Embryonic facial prominence (tissue), 1 donor: ENCODE measurements at regions not wholly inside any gene's neighbourhood (a gene's known extent, or its start where the extent isn't known, plus 50 kb on each side); places are given as distances from the start of the nearest gene placed in this dataset.

Experiments
- DNase-seq: peaks from one replicate; pipeline ENCODE4 v3.0.0-alpha.2; 2016; ENCODE audit errors: extremely low spot score

DNA sequence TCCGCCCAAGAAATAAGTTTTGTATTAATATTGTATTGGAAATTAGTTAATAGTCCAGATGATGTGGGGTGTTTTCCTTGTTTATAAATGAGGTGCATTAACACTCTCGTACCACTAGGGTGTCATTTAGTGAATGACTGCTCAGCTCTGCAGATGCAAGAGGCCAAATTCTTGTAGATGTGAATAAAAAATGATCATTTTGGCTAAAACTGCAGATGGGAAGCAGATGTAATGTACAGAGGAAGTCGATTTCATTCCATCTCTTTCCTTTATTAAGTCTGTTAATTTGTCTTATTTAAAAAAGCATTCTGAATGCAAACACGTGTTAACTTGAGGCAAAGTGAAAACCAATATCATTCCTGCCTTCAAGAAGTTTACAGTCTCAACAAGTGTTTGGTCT, 108.1 kb downstream of the DHX15 start:
- no peak for DNase-seq

- DNase-seq: no peak
Observed at GRCh38 chr4:24475756-24476155, 108.6 kb downstream of the DHX15 start.

DNA sequence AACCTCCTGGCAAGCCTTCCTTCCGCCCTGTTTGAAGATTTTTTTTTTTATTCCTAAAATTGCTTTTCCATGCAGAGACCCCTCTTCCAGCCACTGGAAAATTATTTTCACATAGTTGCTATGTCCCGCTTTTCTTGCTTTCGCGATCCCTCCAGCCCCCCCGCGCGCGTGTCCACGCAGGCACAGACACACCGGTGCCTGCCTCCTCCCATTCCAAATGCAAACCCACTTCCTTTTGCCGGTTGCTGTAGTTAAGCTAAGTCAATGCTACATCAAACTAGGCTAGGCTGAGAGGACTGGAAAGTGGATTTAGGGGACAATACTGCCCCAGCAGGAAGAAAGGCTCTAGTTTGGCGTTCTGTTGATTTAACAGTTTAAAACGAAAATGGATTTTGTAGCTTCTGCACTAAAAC, 111.0 kb downstream of the DHX15 start:
- DNase-seq: no peak

DNA sequence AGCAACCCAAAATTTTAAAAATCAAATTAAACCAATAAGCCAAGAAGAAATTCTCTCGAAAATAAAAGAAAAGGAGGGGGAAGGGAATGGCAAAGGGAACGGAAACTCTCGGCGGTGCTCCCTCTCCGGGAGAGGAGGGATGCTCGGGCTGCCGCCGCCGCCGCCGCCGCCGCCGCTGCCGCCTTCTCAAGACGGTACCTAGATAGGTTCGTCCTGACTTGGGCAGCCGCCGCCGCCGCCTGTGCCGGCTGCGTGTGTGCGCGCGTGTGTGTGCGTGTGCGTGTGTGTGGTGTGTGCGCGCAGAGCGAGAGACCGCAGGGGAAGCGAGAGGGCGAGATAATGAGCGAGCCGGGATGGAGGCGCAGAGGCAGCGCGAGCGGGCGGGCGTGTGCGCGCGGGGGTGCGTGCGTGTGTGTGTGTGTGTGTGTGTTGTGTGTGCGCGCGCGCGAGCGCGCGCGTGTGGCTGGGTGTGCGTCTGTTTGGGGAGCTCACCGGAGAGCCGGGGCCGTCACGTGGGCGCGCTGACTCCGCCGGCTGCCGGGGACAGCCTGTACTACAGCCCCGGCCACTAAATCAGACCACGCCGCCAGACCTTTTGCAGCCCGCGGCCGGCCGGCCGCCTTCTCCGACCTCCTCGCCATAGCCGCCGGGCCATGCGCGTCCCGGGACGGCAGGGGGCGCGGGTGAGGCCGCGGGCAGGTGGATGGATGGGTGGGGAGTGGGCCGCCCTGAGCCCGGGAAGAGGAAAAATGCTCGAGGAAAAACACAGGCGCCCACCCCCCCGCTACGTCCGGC, 111.6 kb downstream of the DHX15 start:
- peak; percentile 48 for DNase-seq

DNA sequence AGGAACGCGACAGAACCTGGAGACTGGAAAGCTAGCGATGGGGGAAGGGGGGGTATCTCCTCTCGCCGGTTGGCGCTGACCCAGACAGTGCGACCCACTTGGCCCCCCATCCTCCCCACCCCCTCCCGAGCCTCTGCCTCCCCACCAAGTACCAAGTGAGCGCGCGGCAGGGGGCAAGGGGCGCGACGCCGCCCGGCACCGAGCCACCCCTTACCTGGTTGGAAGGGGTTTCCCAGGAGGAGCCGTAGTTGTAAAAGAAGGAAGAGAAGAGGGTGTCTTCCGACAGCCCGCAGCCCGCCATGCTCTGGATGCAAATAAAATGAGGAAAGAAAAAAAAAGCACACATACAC, 112.2 kb downstream of the DHX15 start:
- DNase-seq: no peak

- DNase-seq: no peak
Observed at GRCh38 chr4:24471486-24472160, 112.7 kb downstream of the DHX15 start.

DNA sequence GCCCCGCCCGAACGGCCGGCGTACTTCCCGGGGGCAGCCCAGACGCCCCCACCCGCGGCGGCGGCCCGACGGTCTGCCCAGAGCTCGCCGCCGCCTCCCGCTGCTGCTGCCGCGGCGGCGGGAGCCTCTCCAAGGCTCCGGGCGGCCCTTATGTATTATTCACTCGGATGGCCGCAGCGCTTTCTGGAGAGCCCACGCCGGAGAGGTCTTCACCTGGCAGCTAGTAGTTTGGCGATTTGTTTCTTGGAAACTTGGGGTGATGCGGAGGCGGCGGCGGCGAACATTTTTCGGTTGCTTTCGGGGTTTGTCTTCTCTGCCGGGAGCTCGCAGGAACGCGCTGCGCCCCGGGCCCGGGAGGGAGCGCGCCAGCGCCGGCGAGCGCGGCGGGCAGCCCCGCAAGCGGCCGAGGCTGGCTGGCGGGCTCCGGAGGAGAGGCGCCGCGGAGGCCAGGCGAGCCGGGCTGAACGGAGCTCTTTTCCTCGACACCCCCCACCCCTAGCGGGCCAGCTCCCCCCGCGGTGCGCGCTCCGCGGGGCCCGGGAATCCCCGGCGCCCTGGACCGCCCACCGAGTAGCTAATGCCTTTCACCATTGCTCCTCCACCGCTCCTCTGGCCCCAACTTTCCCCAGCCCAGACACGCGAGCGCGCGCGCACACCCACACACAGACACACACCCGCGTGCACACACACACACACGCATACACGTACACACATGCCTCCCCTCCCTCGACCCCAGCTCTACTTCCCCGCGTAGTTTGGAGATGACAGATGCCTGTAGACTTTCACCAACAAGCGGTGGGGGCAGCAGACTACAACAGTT, 113.5 kb downstream of the DHX15 start:
- DNase-seq: peak; percentile 16

DNA sequence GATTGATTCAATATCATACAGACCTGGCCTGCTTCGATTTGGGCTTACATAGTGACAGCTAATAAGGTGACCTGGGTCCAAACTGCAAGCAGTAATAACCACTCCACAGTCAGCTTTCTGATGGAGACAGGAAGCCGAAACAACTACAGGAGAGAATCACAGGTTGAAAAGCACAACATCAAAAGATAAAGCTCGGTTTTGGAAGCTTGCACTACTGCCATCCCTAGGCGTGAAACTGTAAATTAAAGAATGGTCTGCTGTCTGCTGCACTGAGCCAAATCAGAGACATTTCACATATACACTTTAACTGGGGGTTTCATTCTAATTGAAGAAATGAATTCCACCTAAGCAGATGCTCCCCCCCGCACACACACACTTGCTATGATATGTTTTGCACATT, 116.3 kb downstream of the DHX15 start:
- no peak for DNase-seq

DNA sequence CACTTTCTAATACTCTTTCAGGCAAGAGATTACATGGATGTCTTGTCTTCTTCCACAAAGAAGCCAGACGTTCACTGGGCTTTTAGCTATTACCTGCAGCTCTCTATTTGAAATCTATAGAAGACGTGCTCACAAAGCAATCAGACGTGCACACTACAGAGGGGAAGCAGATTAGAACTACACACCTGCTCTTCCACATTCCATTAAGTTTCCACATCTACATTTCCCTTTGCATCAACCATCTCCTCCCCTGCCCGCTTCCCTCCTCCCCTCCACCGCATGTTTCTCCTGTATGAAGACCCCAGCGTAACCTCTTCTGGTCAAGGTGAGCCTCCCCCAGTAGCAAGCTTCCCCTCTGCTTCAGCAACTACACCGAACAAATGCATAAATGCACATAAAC, 119.8 kb downstream of the DHX15 start:
- DNase-seq: no peak

DNA sequence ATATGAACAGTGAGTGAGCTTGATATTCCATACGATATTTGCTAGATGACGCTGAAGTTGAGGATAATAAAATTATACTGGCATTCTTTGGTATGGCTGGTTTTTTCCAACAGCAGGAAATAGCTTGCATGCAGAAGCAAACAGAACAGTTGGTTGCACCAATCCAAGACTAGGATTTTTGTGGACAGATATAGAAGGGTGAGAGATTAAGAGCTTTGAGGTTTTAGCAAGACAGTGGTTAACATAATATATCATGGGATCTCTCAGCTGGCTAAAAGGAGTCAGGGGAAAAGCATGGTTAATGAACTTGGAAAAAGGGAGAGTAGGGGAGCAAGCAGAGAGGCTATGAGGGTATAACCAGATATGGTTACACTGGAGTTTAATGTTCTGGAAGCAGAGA, 127.9 kb downstream of the DHX15 start:
- DNase-seq: no peak

DNA sequence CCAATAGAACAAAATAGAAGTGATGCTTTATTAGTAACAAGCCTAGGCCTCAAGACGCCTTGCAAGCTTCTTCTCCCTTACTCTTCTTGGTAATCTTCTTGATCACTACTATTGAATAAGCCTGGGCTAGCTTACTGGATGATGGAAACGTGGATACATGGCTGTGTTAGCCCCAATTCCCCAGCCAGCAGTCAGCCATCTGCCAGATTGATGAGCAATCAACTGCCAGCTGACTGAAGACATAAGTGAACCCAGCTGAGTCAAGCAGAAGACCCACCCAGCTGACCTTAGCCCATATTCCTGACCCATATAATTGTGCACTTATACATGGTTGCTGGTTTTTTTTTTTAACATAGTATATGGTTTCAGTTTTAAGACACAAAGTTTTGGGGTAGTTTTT, 130.4 kb downstream of the DHX15 start:
- DNase-seq: no peak

DNA sequence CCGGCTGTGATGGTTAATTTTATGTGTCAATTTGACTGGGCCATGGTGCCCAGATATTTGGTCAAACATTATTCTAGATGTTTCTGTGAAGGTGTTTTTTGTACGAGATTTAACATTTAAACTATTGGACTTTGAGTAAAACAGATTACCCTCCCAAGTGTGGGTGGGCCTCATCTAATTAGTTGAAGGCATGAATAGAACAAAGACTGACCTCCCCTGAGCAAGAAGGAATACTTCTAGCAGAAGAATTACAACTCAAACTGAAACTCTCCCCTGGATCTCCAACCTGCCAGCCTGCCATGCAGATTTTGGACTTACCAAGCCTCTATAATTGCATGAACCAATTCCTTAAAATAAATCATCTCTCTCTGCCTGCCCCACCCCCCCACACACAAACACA, 132.5 kb downstream of the DHX15 start:
- DNase-seq: no peak

GRCh38 chr4:24443200-24443599, 141.2 kb downstream of the DHX15 start:
- no peak for DNase-seq

DNA sequence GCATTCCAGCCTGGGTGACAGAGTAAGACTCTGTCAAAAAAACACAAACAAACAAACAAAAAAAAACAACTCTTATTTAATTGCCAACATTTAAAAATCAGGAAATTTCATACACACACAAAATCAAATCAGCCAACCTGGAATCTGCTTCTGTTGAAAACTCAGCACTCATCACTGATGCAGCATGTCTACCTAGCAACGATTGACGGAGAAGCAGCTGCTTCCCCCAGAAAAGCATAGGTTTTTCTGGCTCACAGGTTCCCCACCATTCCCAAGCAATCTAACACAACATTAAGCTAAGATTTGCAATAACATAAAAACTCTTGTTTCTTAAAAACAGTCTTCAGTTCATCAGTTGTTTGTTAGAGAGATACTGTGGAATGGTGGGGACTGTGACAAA, 143.6 kb downstream of the DHX15 start:
- no peak for DNase-seq

DNA sequence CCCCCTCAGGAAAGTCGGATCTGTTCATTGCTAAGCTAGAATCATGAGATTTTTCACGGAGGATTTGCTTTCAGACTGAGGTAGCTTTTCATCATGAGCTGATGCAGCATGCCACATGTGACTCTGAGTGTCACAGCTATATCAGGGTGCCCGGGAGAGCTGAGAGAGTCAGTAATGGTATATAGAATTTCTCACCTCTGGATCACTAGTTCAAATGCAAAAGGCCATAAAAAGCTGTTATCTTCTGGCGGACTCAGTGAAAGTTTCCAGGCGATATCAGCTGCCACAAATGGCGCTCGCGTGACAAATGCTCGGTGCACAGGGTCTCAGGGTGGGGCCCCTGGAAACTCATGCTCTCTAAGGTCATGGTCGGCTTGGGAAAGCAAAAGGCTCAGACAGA, 150.1 kb downstream of the DHX15 start:
- no peak for DNase-seq

DNA sequence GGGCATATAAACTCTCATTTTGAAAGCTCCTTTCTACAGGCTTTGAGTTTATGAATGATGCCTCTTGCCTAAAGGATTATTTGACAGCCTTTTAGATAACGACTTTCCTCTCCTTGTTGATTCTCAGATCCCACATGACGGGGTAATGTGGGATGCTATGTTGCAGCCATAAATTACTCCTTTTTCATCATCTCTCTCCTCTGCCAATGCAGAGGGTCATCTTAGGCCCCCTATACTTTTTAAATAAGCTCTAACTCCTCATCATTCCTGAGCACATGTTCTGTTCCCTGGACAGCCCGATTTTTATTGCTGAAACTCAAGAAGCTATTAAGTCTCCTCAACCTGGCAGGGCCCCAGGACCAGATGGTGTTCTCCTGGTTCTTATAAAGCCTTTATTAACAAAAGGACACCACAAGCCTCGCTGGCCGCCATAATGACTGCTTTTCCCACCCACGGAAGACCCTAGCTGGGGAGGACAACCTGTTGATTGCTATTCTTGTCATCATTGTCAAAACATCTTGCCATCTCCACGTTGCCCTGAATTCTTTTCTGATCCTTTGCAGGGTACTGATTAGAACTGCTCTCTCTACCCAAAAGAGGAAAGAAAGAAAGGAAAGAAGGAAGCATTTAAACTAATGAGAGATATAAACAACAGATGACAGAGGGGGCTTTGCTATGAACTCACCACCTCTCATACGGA, 150.7 kb downstream of the DHX15 start:
- no peak for DNase-seq

DNA sequence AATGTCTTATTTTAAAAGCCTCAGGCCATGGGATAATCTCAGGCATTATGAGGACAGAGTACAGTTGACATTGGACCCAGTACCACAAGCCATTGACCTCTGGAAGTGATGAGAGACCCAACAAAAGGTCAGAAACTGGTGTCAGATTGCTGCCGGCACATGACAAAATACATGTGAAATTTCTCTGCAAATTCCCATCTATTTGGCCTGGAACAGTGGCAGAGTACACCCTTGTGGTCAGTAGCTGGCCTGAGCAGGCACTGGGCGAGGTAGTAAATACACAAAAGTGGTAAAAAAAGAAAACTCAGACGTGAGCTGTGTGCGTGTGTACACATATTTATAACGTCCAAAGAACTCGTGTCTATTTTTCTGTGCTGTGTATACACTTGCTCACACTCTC, 155.5 kb downstream of the DHX15 start:
- no peak for DNase-seq

DNA sequence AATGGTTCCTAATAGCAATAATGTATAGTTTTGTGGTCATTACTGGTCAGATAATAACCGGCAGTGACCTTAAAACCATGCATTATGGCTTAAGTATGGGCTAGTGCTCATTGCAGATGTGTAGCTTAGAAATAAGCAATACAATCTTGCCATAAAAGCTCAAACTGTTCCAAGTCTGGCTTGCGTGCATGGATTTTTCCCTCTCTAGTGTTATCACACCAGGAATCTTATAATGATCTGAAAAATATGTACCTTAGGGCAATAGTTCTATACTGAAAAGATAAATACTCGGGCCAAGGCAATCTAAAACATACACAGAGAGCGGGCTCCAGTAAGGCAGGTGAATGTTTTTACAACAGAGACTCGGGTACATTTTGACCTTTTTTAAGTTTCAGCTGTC, 157.8 kb downstream of the DHX15 start:
- no peak for DNase-seq

DNA sequence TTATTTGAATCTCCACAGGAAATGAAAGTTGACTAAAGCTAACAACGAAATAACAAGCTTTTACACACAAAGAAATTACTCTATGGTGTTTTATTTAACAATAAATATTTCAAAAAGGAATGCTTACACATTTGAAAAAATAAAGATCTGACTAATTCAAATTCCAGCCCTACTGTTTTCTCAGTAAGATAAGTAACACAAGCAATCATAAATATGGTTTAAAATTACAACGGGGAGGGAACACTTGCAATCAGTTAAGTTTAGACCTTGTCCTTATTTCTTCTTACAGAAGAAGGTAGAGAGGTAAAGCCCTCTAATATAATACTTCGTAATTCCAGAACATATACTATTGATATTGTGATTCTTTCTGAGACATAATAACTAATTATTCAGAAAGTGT, 158.5 kb downstream of the DHX15 start:
- no peak for DNase-seq

GRCh38 chr4:24423670-24424069, 160.7 kb downstream of the DHX15 start:
- DNase-seq: no peak

- no peak for DNase-seq
Observed at GRCh38 chr4:24422644-24423043, 161.7 kb downstream of the DHX15 start.
